ENCODE measurements at regions not wholly inside any gene's neighbourhood (a gene's known extent, or its start where the extent isn't known, plus 50 kb on each side); places are given as distances from the start of the nearest gene placed in this dataset.
"Not testable (repeated sequence)": the region's sequence is repeated elsewhere in the genome, so short reads cannot be mapped to it uniquely, and the experiment has no call there.

DNA sequence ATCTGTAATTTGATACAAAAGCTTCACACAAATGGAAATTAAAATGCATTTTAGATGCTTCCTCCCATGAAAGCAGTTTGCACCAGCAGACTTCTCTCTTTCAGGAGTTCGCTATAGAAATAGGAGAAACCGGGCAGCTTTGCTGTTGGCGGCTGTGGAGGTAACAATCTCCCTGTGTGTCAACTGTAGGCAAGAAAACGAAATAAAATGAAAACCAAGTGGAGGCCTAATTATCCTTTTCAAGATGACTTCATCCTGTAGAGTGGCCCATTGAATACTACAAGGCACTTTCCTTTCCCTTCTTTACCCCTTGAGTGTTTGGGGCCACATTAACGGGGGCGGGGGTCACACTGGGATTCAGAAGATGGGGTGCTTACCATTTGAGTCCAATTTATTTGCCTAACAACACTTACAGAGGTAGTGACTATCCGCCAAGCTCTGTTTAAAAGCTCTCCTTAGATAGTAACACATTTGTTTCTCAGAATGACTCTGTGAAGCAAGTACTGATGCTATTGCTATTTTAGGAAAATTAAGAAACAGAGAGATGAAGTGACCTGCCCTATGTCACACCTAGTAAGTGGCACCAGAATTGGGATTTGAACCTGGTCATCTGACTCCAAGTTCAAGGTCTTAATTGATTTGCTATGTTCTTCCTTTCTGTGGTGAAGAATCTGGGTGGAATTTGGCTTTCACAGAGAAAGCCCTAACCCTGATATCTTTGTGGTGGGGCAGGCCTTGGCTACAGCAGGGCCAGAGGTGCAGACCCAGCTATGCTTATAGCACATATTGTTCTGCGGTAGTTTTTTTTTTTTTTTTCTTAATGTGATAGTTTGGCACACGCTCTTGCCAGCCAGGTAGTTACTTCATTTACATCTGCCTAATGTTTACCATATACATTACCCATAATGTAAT, 125.5 kb upstream of the MPHOSPH6 start:
- TF ChIP-seq, protein P1, sequence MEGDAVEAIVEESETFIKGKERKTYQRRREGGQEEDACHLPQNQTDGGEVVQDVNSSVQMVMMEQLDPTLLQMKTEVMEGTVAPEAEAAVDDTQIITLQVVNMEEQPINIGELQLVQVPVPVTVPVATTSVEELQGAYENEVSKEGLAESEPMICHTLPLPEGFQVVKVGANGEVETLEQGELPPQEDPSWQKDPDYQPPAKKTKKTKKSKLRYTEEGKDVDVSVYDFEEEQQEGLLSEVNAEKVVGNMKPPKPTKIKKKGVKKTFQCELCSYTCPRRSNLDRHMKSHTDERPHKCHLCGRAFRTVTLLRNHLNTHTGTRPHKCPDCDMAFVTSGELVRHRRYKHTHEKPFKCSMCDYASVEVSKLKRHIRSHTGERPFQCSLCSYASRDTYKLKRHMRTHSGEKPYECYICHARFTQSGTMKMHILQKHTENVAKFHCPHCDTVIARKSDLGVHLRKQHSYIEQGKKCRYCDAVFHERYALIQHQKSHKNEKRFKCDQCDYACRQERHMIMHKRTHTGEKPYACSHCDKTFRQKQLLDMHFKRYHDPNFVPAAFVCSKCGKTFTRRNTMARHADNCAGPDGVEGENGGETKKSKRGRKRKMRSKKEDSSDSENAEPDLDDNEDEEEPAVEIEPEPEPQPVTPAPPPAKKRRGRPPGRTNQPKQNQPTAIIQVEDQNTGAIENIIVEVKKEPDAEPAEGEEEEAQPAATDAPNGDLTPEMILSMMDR (IDR thresholded peaks at IDR 0.05; ENCODE audit: insufficient read depth, low read depth, low read length) = no peak
- no peak for DNase-seq (ENCODE audit: low read depth)
- H3K4me3 ChIP-seq (ENCODE audit: low read depth, low read length) = no peak overlapping the region

DNA sequence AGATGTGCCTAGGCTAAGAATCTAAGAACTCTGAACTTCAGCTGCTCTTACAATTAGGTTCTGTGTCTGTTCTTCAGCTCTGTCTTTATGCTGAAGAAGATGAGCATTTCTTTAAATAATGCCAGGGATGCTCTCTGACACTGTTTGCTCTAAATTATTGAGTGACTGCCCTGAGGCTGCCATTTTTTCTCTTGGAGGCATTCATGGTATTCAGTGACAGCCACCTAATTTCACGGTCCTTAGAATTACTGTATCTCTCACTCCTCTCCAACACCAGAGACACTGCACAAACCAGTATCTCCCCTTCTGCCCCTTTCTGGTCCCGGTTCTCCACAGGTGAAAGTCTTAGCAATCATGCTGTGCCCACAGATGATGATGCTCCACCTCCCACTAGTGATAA, 123.6 kb upstream of the MPHOSPH6 start:
- TF ChIP-seq, protein P1 (IDR thresholded peaks at IDR 0.05; ENCODE audit: insufficient read depth, low read depth, low read length) = no peak
- DNase-seq (ENCODE audit: low read depth) = no peak
- no peak overlapping the region for H3K4me3 ChIP-seq (ENCODE audit: low read depth, low read length)

DNA sequence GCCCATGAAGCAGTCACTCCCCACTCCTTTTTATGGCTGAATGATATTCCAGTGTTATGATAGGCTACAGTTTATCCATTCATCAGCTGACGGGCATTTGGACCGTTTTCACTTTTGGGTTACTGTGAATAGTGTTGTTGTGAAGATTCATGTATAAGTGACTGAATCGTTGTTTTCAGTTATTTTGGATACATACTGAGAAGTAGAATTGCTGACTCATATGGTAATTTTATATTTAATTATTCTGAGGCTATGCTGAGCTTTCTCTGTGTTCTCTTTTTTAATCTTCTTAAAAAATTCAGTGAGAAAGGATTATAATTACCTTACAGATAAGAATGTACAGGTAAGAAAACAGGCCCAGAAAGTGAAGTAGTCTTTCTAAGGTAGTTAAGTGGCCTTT, 117.9 kb upstream of the MPHOSPH6 start:
- no peak for DNase-seq (ENCODE audit: low read depth)
- TF ChIP-seq, protein P1 (IDR thresholded peaks at IDR 0.05; ENCODE audit: insufficient read depth, low read depth, low read length) = no peak

DNA sequence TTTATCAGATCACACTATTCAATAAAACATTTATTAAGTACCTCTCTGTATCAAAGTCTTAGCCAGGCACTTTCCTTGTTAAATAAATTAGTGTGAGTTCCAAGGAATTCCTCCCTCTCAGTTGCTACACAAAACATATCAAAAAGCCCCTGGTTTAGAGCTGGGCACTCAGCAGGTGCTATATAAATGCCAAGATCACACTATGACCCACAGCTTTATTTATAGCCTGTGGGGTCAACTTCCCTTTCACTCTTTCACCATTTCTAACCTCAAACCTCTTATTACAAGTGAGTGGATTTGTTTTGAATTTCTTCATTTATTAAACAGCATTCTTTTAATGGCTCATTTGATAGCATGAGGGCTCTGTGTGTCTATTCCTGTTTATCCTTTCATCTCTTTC, 112.6 kb upstream of the MPHOSPH6 start:
- H3K4me3 ChIP-seq (ENCODE audit: low read depth, low read length) = no peak overlapping the region
- TF ChIP-seq, protein P1 (IDR thresholded peaks at IDR 0.05; ENCODE audit: insufficient read depth, low read depth, low read length) = no peak
- no peak for DNase-seq (ENCODE audit: low read depth)

More for the DNA sequence above, 117.9 kb upstream of the MPHOSPH6 start:
- H3K4me3 ChIP-seq (ENCODE audit: low read depth, low read length) = no peak overlapping the region

DNA sequence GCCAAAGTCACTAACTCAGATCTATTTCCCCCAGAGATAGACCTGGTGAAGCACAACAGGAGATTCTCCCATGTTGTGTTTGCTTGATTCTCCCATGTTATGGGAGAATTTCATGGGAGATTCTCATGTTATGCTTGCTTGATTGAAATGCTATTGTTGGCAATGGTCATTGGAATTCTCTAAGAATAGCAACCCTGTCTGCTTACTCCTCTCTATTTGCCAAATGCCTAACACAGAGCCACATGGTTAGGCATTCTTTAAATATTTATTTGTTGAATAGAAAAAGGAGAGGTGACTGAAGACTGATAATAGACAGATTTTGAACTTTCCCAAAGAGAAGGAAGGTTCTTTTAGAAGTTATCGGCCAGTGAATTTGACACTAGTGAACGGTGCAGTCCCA, 111.5 kb upstream of the MPHOSPH6 start:
- TF ChIP-seq, protein P1 (IDR thresholded peaks at IDR 0.05; ENCODE audit: insufficient read depth, low read depth, low read length) = no peak

DNA sequence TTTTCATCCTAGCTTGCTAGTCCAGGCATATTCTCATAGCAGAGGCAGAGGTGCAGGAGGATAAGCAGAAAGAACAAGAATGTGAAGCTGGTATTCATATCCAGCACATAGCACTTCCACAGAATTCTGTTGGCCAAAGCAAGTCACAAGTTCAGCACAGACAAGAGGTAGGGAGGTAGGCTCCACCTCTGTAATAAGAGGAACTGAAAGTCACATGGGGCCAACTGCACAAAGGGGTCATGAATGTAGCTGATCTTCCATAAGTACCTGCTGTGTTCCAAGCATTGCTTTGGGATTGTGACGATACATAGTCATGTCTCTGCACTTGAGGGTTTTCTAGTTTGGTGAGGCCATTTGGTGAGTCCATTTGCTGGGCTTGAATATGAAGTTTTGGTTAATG, 110.8 kb upstream of the MPHOSPH6 start:
- no peak overlapping the region for H3K4me3 ChIP-seq (ENCODE audit: low read depth, low read length)
- TF ChIP-seq, protein P1 (IDR thresholded peaks at IDR 0.05; ENCODE audit: insufficient read depth, low read depth, low read length) = no peak
- no peak for DNase-seq (ENCODE audit: low read depth)

More for the DNA sequence above, 111.5 kb upstream of the MPHOSPH6 start:
- no peak for DNase-seq (ENCODE audit: low read depth)
- H3K4me3 ChIP-seq (ENCODE audit: low read depth, low read length) = no peak overlapping the region

DNA sequence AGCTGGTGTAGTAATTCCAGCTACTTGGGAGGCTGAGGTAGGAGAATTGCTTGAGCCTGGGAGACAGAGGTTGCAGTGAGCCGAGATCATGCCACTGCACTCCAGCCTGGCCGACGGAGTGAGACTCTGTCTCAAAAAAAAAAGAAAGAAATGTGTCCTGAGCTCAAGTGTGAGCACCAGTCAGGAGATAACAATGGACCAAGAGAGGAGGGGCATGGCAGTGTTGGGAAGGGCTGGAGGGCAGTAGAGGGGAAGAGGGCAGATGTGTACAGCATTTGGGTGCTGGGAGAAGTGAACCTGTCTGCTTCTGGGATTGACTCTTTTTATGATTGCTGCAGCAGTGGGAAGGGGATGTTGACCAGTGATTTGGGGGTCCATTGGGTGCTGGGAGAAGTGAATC, 105.3 kb upstream of the MPHOSPH6 start:
- not testable (repeated sequence) for H3K4me3 ChIP-seq (ENCODE audit: low read depth, low read length); DNase-seq (ENCODE audit: low read depth)
